Activated CD4-positive, alpha-beta T cell treated with anti-CD3 and anti-CD28 coated beads, Interleukin-2, amount 50 U/mL, for 1 hour (primary cell): ENCODE measurements at regions not wholly inside any gene's neighbourhood (a gene's known extent, or its start where the extent isn't known, plus 50 kb on each side); places are given as distances from the start of the nearest gene placed in this dataset.

Source experiments
- DNase-seq: peaks from one replicate; pipeline ENCODE4 v3.0.0-alpha.2; 2020

DNA sequence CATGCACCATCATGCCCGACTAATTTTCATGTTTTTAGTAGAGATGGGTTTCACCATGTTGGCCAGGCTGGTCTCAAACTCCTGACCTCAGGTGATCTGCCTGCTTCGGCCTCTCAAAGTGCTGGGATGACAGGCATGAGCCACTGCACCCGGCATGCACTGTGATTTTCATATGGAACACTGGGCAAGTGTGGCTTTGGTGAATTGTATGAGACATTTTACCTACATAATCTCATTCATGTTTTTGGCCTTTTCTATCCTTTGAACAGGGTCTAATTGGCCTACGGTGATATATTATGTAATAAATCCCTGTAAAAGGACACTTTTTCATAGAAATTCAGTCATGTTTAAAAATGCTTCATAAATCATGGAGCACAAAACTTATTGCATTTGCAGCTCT is 128.7 kb upstream of the SEMA6A start:
- DNase-seq: no peak

- no peak for DNase-seq
Observed at GRCh38 chr5:116702776-116703175, 128.2 kb upstream of the SEMA6A start.

GRCh38 chr5:116699332-116699731 is 124.7 kb upstream of the SEMA6A start:
- DNase-seq: no peak

DNA sequence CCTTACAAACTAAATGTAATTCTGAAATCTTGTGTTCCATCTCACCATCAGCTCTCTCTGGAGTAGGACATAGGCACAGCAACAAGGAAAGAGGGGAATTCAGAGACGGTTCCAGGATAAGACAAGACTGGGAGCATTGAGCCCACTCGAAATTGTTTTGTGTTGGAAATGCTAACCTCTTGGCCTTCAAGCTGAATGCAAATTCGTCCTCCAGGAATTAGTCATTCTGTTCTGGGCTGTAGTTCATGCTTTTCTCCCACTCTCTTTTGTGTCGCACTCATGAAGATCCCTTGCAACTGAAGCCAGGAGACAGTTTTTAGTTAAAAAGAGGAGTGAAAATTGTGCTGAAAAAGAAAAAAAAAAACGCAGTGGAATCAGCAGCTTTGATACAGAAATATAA is 121.7 kb upstream of the SEMA6A start:
- no peak for DNase-seq

- DNase-seq: no peak
Observed at GRCh38 chr5:116695681-116696080, 121.1 kb upstream of the SEMA6A start.

- no peak for DNase-seq
Observed at GRCh38 chr5:116686438-116686837, 111.8 kb upstream of the SEMA6A start.

DNA sequence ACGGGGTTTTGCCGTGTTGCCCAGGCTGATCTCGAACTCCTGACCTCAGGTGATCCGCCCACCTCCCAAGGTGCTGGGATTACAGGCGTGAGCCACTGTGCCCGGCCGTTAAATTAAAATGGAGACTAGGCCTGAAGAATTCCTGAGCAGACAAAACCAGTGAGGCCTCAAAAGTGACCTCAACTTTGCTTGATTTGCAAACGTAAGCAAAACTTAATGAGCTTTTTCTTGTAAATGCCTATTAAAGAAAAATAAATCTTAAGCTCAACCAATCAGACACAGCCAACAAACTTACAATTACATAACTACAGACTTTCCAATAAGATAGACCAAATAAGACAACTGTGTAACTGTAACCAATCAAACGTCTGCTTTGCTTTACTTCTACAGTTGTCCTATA is 111.3 kb upstream of the SEMA6A start:
- DNase-seq: no peak

DNA sequence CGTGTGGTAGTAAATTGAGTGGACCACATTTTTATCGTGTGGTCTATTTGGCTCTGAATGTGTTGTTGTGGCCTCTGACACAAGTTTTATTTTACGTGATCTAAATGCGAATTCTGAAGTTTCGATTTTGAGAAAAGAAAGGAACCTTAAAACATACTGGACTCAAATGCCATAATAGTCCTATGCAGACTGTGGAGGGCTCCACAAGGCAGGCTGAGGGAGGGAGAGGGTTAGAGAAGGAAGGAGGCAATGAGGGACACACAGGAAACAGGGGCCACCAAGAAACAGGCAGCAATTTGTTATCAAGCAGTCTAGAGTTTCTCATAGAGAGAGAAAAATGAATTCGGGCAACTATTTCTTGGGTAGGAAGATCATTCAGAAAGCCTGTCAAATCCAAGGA is 110.4 kb upstream of the SEMA6A start:
- DNase-seq: no peak

DNA sequence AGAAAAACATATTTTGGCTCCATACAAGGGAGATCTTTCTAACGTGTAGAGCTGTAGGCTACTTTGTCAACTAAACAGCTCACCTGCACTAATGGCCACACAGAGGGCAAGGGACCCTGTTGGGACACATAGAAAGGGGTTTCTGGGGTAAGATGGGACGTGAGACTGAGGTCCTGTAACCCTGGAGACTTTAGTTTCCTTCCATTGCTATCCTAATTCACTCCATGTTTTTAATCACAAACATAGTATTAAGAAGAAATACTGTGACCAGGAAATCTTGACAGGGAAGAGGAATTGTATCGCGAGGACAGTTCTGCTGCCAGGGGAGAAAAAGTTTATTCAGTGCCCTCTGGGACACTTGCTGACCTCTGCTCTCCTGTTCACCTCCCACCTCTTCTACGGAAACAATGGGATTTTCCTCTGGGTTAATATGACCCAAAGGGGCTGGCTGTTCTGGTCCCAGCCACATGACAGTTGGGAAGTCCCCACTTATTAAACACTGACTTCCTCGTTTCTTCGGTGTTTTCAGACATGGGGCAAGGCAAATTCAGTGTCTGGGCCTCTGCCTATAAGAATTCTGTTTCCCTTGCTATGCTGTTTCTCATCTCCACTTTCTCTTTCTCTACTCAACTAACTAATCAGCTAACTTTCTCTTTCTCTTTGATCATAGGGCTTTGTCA is 106.9 kb upstream of the SEMA6A start:
- no peak for DNase-seq

DNA sequence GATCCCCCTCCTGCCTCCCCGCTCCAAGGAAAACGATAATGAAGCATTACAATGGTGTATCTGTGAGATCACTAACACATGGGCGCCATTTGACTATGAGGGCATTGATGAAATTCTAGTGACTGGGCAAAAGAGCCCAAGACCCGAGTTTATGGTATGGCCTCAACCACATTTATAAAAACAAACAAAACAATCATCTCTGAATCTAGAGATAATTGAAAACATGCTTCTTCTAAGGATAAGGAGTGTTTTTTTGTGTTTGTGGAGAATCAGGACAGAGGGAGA is 100.9 kb upstream of the SEMA6A start:
- DNase-seq: no peak

DNA sequence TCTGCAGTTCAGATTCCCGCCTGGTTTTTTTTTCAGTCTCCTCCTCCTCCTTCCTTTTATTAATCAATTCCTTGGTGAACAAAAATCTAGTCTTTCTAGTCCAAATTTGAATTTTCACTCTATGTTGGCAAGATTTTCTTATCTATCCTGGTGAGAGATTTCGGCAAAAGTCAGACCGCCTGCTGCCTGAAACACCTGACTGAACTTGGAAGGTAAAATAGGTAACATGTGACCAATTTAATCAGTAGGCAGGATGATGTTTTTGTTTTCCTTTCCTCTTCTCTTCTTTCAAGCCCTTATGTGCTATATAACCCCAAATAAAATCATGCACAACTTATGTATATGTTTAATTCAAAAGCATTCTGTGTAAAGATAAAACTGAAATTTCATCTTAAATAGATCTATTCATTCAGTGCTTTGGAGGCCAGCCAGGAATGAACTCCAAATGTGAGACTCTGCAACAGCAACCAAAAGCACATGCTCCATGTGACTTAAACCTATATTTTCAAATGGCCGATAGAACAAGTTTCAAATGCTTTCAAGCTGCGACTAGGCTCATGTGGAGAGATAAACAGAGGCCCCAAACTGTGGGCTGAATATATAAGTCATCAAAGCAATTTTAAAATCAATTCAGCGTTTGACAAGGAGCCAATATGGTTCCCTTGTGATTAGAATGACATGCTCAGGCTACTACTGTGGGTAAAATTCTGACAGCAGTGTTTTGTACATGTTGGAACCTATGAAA is 100.4 kb upstream of the SEMA6A start:
- DNase-seq: no peak

DNA sequence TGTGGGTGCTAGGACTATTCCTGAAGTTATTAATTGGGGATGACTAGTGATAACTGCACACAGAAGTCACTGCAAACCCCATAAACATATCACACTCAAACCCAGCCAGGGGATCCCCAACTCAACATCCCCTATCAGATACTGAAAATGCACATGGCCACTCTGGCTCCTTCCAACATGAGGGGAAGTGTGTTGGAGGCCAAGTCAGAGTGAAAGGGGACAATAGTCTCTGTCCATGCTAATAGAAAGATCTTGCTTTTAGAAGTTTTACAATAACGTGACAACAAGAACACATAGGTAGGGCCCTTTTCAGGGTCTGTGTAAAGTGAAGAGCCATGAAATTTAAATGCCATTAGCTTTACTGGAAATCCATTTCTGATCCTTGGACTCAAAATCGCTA is 98.8 kb upstream of the SEMA6A start:
- no peak for DNase-seq

- no peak for DNase-seq
Observed at GRCh38 chr5:116672203-116672602, 97.6 kb upstream of the SEMA6A start.

DNA sequence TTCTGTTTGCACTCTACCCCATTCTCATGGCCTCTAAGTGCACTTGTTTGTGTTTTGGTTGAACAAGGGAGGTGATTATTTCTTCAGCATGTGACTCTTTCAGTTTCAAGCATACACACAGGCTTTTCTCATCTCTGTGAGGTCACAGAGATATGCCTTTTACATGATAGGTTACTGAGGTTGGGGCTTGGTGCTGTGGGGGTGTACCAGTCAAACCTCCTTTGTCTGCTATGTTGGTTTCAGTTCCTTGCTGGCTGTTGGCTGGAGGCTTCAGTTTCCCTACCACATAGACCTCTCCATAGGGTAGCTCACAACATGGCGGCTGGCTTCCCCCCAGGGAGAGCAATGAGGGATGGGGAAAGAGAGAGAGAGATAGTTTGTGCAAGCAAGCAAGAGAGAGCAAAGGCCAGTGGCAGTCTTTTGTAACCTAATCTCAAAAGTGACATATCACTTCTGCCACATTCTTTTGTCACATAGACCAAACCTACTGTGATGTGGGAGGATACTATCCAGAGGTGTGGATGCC is 96.7 kb upstream of the SEMA6A start:
- no peak for DNase-seq

GRCh38 chr5:116669261-116670031 is 94.8 kb upstream of the SEMA6A start:
- DNase-seq: no peak

GRCh38 chr5:116668390-116668789 is 93.8 kb upstream of the SEMA6A start:
- no peak for DNase-seq

- DNase-seq: no peak
Observed at GRCh38 chr5:116666901-116667300, 92.3 kb upstream of the SEMA6A start.

DNA sequence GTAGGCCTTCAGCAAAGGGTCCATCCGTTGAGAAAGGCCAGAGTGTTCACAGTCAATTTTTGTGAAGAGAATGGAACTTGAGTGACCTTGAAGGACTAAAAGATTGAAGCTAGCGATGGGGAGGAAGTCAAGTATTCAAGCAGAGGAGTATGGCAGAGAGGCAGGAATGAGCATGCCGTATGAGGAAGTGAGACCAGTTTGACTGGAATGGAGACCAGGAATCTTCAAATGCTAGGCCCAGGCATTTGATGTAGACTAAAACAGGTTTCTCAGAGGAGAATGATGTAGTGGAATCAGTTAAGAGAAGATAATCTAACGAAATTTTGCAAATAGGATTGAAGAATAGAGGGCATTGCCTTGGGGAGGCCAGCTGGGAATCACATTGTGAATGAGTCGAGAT is 90.4 kb upstream of the SEMA6A start:
- DNase-seq: no peak

GRCh38 chr5:116663081-116663480 is 88.5 kb upstream of the SEMA6A start:
- no peak for DNase-seq

DNA sequence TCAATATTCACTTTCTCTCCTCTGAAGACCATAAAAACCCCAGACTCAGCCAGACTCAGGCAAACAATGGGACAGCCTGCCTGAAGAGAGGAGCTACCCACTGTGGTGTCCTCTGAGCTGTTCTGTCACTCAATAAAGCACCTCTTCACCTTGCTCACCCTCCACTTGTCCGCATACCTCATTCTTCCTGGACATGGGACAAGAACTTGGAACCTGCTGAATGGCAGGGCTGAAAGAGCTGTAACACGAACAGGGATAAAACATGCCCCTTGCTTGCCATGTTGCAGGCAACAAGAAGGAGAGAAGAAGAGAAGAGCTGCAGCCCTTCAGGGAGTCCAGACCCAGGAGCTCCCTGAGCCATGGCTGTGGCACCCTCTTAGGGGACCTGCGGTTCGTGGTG is 86.8 kb upstream of the SEMA6A start:
- DNase-seq: no peak

DNA sequence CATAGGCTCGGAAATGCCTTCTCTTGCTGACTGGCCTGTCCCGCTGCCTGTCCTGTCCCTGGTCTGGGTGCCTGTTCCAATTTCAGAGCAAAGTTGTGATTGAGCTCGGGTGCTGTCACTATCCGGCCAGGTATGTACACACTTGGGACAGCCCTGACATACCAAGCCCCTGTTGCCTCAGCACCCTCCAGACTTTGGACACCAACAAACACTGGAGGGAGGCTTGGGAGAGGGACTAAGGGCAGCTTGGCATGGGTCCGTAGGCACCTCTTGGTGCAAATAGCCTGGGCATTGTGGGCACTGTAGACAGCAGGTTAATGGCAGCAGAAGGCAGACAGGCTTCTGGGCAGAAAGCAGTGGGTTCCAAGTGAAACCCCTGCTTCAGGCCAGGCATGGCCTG is 86.3 kb upstream of the SEMA6A start:
- DNase-seq: no peak

GRCh38 chr5:116658830-116659229 is 84.2 kb upstream of the SEMA6A start:
- DNase-seq: no peak

DNA sequence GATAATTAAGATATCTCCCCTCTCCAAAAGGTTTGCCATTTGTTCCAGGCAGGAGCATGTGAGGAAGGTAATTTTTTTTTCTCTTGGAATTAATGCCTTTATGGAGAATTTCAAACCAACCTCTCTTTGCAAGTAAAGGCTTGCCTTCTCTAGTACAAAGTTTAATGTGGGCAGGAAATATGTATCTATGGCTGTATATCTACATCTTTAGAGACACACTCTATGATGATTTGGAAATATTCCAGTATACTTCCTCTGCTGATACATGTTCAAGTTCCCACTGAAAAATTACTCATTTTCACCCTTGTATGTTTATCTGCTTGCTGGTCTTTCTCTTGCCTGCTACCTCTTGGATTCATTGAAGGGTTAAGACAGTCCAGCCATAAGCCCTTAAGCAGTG is 83.5 kb upstream of the SEMA6A start:
- DNase-seq: no peak

GRCh38 chr5:116655431-116655830 is 80.8 kb upstream of the SEMA6A start:
- no peak for DNase-seq
